Fibroblast of lung (primary cell): ENCODE measurements at regions not wholly inside any gene's neighbourhood (a gene's known extent, or its start where the extent isn't known, plus 50 kb on each side); places are given as distances from the start of the nearest gene placed in this dataset.
A peak's percentile ranks its signal among the peaks of the same experiment; 100 is the strongest.

Experiments
- DNase-seq, 2 donors: peaks; one replicate each; pipeline versions ENCODE4 v3.0.0 to v3.0.0-alpha.2; 2010; ENCODE audit warnings: low read depth in 2 of 2
- H2AFZ ChIP-seq: 2 replicates; pipeline ENCODE4 v1.5.1; 2012; ENCODE audit warnings: low read length, control low read depth, inconsistent platforms
- H3K27ac ChIP-seq: 2 replicates; pipeline ENCODE4 v1.5.1; 2011; ENCODE audit warnings: low read length, control low read depth; ENCODE audit not compliant: insufficient read depth
- H3K27me3 ChIP-seq: 2 replicates; pipeline ENCODE4 v1.5.1; 2011; ENCODE audit warnings: mild to moderate bottlenecking, low read length; ENCODE audit not compliant: control insufficient read depth, insufficient read depth
- H3K36me3 ChIP-seq: 2 replicates; pipeline ENCODE4 v1.5.1; 2011; ENCODE audit warnings: low read length; ENCODE audit not compliant: control insufficient read depth, insufficient read depth
- H3K4me1 ChIP-seq: 2 replicates; pipeline ENCODE4 v1.5.1; 2011; ENCODE audit warnings: low read length; ENCODE audit not compliant: control insufficient read depth, insufficient read depth; ENCODE audit errors: extremely low read depth
- H3K4me2 ChIP-seq: 2 replicates; pipeline ENCODE4 v1.5.1; 2011; ENCODE audit warnings: low read length, control low read depth; ENCODE audit not compliant: insufficient read depth; ENCODE audit errors: extremely low read depth
- H3K4me3 ChIP-seq, 4 experiments: fragments of 200-600 bp in 1 of 4; sonication (generic) in 1 of 4; replicated peaks in 1 of 4; 2 replicates each; pipeline ENCODE4 v1.5.1; 2011 to 2016; ENCODE audit warnings: low read length in 4 of 4, low read depth in 3 of 4, mild to moderate bottlenecking in 3 of 4, control low read depth in 2 of 4, inconsistent platforms in 1 of 4, mixed read lengths in 1 of 4; ENCODE audit not compliant: insufficient read depth in 1 of 4; ENCODE audit errors: control extremely low read depth in 1 of 4
- H3K79me2 ChIP-seq: 2 replicates; pipeline ENCODE4 v1.5.1; 2012; ENCODE audit warnings: mild to moderate bottlenecking, low read length, inconsistent platforms; ENCODE audit not compliant: control insufficient read depth, insufficient read depth
- H3K9ac ChIP-seq: 2 replicates; pipeline ENCODE4 v1.5.1; 2011; ENCODE audit warnings: mild to moderate bottlenecking, low read length, control low read depth; ENCODE audit not compliant: insufficient read depth
- H3K9me3 ChIP-seq: 2 replicates; pipeline ENCODE4 v1.5.1; 2012; ENCODE audit warnings: low read depth, low read length; ENCODE audit not compliant: control insufficient read depth, insufficient read depth
- H4K20me1 ChIP-seq: 2 replicates; pipeline ENCODE4 v1.5.1; 2011; ENCODE audit warnings: low read length; ENCODE audit not compliant: control insufficient read depth, insufficient read depth; ENCODE audit errors: extremely low read depth
- EZH2 ChIP-seq: IDR thresholded peaks from 2 replicates; pipeline ENCODE4 v1.5.1; 2012; ENCODE audit warnings: low read length, control low read depth, mild to moderate bottlenecking; ENCODE audit errors: missing control alignments
- TF ChIP-seq, protein P1 (sequence below), 2 donors: IDR thresholded peaks in 1 of 2; conservative IDR thresholded peaks in 1 of 2; 1 replicate in 1 of 2; 2 replicates in 1 of 2; pipeline ENCODE4 v1.5.1; 2011 to 2012; ENCODE audit warnings: low read length in 2 of 2, control low read depth in 1 of 2, inconsistent platforms in 1 of 2, low read depth in 1 of 2, mild to moderate bottlenecking in 1 of 2

DNA sequence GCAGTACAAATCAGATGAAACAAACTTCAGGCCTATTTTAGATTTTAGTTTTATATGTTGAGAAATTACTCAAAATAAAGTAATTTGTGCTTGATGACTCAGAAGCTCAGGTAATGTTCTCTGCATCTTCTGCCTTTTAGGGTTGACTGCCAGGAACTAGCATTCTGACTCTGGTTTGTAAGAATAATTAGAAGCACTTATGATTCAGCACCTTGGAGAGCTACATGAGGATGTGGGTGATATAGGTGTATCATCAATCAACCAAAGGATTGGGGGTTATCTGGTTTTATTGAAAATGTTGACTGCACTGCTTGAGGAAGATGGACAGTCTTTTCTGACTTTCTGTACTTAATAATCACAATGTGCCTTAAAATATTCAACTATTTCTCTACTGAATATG lies 118.7 kb upstream of the SGCD start:
- no peak overlapping the region for H3K9ac ChIP-seq
- H4K20me1 ChIP-seq: no peaks in the 10 kb centered on the region
- H3K36me3 ChIP-seq: no peaks in the 10 kb centered on the region
- TF ChIP-seq EZH2: no peak
- TF ChIP-seq, protein P1, sequence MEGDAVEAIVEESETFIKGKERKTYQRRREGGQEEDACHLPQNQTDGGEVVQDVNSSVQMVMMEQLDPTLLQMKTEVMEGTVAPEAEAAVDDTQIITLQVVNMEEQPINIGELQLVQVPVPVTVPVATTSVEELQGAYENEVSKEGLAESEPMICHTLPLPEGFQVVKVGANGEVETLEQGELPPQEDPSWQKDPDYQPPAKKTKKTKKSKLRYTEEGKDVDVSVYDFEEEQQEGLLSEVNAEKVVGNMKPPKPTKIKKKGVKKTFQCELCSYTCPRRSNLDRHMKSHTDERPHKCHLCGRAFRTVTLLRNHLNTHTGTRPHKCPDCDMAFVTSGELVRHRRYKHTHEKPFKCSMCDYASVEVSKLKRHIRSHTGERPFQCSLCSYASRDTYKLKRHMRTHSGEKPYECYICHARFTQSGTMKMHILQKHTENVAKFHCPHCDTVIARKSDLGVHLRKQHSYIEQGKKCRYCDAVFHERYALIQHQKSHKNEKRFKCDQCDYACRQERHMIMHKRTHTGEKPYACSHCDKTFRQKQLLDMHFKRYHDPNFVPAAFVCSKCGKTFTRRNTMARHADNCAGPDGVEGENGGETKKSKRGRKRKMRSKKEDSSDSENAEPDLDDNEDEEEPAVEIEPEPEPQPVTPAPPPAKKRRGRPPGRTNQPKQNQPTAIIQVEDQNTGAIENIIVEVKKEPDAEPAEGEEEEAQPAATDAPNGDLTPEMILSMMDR (conservative IDR thresholded peaks at IDR 0.05 in 1 of 2, IDR thresholded peaks at IDR 0.05 in 1 of 2; ENCODE audit: low read depth in 1 of 2, low read length in 2 of 2): no peak
- H3K79me2 ChIP-seq: no peaks in the 10 kb centered on the region
- no peak overlapping the region for H3K27ac ChIP-seq
- H2AFZ ChIP-seq: no peak overlapping the region
- H3K4me2 ChIP-seq: no peak overlapping the region
- H3K4me3 ChIP-seq: no peak overlapping the region
- no peaks in the 10 kb centered on the region for H3K27me3 ChIP-seq
- H3K9me3 ChIP-seq: no peaks in the 10 kb centered on the region
- no peaks in the 10 kb centered on the region for H3K4me1 ChIP-seq
- DNase-seq: peak; percentile 11 to 18

DNA sequence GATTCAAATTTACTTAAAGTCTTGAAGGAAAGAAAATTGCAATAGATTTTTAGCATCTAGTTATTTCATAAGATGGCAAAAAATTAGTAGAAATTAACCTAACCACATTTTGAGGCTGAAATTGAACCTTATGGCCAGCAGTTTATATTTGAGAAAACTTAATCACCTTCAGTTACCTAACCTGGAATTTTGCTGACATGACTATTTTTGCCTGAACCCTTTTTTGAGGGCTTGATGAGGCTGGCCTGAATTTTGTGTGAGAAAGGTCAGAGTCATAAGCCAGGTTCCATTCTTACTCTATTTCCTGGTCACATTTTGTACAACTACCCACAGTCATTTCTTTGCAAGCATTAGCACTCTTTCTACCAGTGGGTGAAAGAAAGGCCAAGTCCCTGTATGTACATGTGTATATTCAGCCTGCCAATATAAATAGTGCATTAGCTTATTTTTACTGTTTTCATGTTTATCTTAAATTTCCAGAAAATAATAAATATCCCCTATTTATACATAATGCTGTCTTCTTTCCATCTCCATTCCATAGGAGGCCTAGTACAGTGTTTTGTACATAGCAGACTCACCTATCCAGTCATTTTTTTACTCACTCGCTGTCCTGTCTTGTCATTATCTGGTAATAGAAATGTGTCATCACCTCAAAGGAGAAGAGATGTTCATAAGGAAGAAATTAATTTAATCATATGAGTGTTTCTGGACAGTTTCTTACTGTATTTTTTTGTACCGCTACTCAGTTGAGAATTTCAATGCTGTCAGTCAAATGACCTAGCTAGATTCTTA lies 108.4 kb upstream of the SGCD start:
- Histone ChIP-seq H3K9me3 (no peaks in the 10 kb centered on the region), H3K27me3 (no peaks in the 10 kb centered on the region), H3K4me1 (no peaks in the 10 kb centered on the region), H3K79me2 (no peaks in the 10 kb centered on the region), H3K4me3 (no peak overlapping the region), H2AFZ (no peak overlapping the region), H3K27ac (no peak overlapping the region), H4K20me1 (no peaks in the 10 kb centered on the region), H3K36me3 (no peaks in the 10 kb centered on the region), H3K4me2 (no peak overlapping the region), H3K9ac (no peak overlapping the region)
- TF ChIP-seq EZH2: no peak
- TF ChIP-seq, protein P1 (conservative IDR thresholded peaks at IDR 0.05 in 1 of 2, IDR thresholded peaks at IDR 0.05 in 1 of 2; ENCODE audit: low read depth in 1 of 2, low read length in 2 of 2): no peak
- no peak for DNase-seq

- H4K20me1 ChIP-seq: no peaks in the 10 kb centered on the region
- H3K9me3 ChIP-seq: no peaks in the 10 kb centered on the region
- H3K4me3 ChIP-seq: no peak overlapping the region
- no peaks in the 10 kb centered on the region for H3K36me3 ChIP-seq
- TF ChIP-seq, protein P1 (conservative IDR thresholded peaks at IDR 0.05 in 1 of 2, IDR thresholded peaks at IDR 0.05 in 1 of 2; ENCODE audit: low read depth in 1 of 2, low read length in 2 of 2): no peak
- no peak for TF ChIP-seq EZH2
- no peak overlapping the region for H2AFZ ChIP-seq
- no peak overlapping the region for H3K4me2 ChIP-seq
- no peak overlapping the region for H3K9ac ChIP-seq
- DNase-seq: no peak
- H3K27me3 ChIP-seq: no peaks in the 10 kb centered on the region
- H3K79me2 ChIP-seq: no peaks in the 10 kb centered on the region
- no peaks in the 10 kb centered on the region for H3K4me1 ChIP-seq
- no peak overlapping the region for H3K27ac ChIP-seq
Measured at GRCh38 chr5:156219483-156220005, 107.4 kb upstream of the SGCD start.
